NCI-H510A (cell line): ENCODE measurements at regions not wholly inside any gene's neighbourhood (a gene's known extent, or its start where the extent isn't known, plus 50 kb on each side); places are given as distances from the start of the nearest gene placed in this dataset.
"Not testable (repeated sequence)": the region's sequence is repeated elsewhere in the genome, so short reads cannot be mapped to it uniquely, and the experiment has no call there.

Source experiments
- DNase-seq: peaks from one replicate; lab custom pipeline; 2025; lab: John Stamatoyannopoulos, UW

DNA sequence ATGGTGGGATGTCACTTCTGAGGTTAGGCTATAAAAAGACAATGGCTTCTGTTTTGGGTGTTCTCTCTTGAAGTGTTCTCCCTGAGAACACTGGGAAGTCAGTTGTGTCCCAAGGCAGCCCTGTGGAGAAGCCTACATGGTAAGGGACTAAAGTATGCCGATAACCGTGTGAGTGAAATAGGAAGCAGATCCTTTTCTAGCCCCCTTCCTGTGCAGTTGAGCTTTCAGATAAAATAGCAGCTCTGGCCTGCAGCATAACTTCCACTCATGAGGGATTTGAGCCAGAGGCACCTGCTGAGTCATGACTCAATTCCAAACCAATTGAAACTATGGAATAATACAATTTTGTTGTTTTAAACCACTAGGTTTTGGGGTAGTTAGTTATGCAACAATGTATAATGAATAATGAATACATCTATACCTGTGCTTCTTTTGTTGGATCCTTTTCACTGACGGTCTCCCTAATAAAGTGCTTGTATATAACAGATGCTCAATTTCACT, 241.6 kb downstream of the TFAP2B start:
- DNase-seq, result no peak

DNA sequence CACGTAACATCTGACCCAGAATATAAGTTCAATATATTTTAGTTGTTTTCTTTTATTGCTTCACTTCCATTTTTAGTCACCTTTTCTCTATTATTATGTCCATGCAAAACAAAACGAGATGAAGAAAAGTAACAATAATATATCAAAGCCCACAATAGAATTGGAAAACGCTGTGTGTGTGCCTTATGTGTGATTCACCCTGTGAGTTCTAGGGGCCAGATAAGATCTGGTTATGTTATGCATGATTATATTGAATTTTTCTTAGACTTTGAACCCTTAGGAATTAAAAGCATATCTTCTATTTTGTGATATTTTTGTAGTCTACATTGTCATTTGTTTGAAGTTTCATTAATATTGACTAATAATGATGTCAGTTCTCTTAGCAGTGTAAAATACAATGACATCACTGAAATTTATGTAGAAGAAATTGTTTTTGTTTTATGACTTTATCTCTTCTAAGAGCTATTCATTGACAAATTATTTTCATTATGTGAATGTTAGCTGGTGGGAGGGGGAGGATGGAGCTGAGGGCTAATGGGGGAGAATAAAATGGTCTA, 243.6 kb downstream of the TFAP2B start:
- no peak for DNase-seq

DNA sequence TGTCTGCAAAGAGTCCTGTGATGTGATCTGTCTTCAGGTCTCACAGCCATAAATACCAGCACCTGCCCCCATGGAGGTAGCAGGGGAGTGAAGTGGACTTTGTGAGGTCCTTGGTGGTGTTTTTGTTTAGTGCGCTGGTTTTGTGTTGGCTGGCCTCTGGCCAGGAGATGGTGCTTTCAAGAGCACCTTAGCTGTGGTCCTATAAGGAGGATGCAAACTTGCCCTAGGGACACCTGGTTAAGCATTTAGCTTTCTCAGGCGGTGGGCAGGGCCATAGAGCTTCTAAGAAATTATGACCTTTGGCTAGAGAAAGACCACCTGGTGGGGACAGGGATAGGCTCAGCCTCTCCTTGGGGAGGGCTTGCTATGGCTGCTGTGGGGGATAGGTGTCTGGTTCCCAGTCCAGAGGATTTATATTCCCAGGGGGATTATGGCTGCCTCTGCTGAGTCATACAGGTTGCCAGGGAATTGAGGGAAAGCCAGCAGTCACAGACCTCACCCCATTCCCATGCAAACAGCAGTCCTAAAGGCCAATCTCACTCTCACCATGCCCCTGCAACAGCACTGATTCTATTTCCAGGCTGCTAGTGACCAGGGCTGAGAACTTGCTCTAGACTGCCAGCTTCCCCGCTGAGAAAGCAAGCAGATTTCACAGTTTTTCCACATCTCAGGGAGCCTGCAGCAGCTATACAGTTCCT, 259.3 kb downstream of the TFAP2B start:
- DNase-seq, result no peak

DNA sequence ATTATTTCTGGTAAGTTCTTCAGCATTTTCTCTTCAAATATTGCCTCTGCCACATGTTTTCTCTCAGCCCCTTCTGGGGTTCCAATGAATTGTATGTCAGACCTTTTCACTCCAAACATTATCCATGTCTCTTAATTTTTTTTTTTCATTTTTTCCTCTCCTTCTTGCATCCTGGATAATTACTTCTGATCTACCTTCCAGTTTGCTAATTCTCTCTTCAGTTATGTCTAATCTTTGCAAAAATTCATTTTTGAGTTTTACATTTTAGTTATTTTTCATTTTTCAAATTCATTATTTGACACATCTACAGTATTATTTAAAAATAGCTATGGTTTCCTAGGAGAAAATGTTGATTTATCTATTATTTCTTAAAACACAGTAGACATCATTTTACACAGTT, 271.7 kb downstream of the TFAP2B start:
- no peak for DNase-seq

DNA sequence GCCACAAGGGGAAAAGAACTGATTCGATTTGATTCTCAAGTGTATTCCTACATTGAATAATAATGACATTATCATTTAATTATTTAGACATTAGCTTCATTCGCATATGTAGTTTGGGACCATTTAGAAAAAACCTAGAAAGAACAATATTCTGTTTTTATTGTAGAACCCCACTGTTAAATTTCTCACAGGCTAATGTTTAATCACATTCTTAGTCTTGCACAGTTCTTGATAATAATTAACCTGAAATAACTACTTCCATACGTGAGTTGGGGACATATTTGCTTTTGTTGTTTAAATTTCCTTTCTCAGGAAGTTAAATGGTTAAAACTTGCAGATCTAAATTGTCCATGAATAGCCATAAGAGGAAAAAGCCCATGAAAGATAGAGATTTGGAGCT, 275.2 kb downstream of the TFAP2B start:
- no peak for DNase-seq

DNA sequence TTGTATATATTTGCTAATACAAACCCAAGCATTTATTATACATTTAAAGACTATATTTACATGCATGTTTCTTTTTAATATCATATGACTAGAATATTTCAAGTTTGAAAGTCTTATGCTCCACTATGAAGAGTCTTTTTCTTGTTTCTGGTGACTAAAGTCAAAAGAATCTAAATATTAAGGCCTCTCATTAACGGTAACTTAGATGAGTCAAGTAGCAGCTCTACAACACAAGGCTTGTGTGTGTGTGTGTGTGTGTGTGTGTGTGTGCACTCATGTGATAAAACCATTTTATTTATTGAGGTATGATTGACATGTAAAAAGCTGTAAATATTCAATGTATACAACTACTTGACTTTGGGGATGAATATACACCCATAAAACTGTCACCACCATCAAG, 275.6 kb downstream of the TFAP2B start:
- DNase-seq, result no peak

DNA sequence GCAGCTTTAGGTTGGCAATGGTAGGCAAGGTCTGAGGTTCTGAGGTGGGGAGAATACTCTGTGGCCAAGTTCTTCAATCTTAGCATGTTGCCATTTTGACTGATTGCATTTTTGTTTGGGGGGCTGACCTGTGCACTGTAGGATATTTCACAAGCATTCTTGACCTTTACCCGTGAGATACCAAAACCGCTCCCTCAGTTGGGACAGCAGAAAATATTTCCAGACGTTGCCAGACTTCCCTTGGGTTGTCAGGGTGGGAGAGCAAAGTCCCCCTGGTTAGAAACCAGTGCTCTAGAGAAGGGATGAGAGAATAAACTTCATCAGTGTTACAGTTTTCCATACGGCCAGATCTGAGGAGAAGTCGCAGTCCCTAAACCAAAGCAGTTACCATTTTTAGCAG, 279.6 kb downstream of the TFAP2B start:
- no peak for DNase-seq

DNA sequence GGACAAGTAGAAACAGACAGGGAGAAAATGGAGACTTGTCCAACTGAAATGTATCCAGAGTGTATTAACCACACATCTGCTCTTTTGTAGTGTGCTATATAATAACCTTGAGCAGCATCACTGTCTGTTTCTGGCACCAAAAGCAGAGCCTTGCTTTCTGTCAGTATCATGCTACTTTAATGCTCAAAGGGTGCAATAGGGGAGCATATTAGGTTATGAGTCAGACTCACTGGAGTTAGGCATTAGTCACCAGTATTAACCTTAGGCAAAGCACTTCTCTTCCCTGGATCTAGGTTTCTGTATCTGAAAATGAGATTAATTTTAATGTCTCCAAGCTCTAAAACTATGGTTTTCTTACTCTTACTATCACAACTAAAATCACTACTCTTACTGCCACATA, 280.1 kb downstream of the TFAP2B start:
- DNase-seq, result no peak

DNA sequence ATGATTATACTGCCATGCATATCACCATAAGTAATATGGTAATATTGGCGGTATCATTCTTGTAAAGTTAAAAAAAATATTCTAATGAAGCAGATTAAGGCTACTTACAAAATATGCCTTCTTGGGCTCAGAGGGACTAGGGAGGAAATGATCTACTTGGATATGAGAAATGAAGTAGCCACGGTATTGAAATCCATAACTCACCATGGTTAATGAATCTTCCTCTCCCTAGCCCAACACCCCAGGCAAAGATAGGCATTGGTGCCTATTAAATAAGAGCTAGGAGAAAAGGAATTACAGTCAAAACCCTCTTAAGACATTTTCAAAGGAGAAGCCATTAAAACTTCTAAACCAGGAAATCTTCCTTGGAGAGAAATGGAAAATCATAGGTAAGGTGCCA, 280.5 kb downstream of the TFAP2B start:
- no peak for DNase-seq

DNA sequence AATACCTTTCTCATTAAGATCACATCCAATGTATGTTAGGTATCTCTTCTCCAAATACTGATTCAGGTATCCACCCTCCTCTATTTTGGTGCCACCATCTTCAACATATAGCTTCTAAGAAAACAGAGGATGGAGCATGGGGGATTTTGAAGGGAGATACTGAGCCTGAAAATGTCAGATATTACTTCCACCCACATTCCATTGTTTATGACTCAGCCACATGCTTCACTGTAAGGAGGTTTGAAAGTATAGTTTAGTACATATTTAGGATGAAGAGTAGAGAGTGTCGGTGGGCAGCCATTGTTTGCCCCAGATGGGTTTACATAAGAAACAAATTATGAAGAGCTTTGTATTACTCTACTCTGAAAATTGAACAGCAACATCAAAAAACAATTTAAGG, 286.7 kb downstream of the TFAP2B start:
- DNase-seq, result no peak

DNA sequence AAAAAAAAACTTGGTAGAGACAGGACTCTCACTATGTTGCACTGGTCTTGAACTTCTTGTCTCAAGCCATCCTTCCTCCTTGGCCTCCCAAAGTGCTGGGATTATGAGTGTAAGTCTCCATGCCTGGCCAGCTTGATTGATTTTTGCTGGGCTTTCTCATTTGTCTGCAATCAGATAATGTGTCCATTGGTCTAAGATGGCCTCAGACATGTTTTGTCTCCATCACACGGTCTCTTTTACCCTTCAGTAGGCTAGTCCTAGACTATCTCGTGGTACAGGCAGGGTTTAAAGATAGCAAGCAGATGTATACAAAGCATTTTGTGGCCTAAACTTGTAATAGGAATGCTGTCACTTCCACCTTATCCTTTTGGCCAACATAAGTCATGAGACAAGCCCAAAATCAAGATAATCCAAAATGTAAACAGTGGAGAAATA, 289.1 kb downstream of the TFAP2B start:
- DNase-seq, result no peak

DNA sequence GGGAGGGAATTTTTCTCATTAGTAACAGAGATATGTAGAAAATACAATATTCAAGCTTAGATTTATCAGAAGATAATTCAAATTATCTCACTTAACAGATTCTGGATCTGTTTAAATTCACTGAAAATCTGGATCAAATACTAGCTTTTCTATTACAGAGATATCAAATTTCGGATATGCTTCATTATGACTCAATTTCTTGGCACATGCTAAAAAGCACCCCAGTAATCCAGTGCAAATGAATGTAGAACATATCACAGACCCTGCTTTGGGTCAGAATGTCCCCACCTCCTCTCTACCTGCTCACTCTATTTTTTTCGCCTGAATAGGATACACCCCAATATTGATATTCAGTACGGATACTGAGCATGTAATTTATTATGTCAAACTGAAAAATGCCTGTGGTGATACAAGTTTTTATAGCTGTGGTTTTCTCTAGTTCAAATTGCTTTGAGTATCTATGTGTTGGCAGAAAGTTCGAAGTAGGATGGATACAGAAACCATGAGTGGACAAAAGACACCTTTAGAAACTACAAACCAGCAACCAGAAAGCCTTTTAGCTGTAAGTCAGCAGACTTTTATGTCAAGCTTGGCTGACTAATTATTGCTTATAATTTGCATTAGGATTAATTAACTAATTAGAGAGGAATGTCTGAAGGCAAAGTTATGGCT, 290.0 kb downstream of the TFAP2B start:
- no peak for DNase-seq

DNA sequence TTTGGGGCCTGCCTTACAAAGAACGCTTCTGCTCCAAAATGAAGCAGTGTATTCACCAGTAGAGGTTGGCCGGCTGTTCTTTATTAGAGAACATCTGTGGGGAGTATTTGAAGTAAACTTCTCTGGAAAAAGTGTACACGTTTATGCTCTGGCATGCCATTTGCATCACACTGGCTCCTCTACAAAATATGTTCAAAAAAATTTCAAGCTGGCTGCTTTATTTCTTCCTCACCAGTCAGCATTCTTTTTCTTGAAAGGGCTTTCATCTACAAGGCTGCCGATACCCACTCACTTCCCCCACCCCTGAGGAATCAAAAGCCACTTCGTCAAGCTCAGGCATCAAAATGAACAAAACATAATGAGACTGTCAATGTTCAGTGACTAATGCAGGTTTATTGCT, 294.1 kb downstream of the TFAP2B start:
- no peak for DNase-seq

DNA sequence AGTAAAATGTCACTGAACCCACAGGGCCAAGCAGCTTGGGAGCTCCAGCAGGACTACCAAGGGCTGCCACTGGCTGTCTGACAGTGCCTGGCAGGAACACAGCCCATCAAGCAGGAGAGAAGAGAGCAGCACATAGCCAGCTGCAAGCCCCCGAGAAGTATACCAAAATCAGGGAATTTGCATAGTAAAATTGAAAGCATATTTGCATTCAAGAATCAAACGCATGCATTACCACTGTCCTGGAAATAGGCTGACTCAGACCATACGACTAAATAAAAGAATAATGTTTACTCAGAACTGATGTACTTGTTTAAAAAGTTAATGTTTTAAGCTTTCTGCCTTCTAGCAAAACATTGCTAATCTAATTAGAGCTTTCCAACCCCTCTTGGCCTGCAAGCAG, 298.1 kb downstream of the TFAP2B start:
- no peak for DNase-seq

DNA sequence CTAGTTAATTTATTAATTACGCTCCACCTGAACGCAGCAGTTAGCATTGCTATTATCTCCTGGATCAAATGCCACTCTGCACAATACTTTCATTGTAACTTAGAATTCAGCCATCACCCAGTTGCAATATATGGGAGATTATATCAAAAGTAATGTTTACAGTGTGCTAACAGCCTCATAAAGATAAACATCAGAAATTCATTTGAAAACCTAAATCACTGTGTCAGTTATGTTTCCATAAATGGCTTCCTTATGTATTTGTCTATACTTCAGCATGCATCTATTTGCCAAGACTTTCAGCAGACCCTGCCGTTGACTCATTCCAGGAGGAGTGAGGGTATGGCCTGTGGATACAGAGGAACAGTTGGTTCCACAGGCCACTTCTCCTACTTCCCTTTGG, 300.1 kb downstream of the TFAP2B start:
- no peak for DNase-seq

DNA sequence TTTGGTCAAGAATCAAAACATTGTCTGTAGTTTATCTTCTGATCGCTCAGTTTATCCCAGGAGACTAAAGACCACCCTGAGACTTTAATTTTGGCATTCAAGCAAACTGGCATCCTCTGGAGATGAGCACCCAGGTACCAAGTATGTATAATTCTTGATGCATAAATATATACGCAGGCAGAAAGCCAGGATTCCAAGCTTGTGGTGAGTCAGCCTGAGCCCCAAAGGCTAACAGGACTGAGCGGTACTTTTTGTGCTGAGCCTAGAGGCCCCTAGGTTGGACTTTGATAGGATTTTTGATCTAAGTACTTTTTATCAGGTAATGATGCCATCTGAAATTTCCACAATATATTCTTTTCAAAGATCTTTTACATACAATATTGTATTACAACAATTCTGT, 301.3 kb downstream of the TFAP2B start:
- no peak for DNase-seq

DNA sequence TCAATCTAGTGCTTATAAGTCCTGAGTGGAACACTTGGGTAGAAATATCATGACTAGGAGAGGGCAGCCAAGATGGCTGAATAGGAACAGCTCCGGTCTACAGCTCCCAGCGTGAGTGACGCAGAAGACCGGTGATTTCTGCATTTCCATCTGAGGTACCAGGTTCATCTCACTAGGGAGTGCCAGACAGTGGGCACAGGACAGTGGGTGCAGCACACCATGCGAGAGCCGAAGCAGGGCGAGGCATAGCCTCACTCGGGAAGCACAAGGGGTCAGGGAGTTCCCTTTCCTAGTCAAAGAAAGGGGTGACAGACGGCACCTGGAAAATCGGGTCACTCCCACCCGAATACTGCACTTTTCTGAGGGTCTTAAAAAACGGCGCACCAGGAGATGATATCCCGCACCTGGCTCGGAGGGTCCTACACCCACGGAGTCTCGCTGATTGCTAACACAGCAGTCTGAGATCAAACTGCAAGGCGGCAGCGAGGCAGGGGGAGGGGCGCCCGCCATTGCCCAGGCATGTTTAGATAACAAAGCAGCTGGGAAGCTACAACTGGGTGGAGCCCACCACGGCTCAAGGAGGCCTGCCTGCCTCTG, 302.8 kb downstream of the TFAP2B start:
- DNase-seq, result not testable (repeated sequence)

DNA sequence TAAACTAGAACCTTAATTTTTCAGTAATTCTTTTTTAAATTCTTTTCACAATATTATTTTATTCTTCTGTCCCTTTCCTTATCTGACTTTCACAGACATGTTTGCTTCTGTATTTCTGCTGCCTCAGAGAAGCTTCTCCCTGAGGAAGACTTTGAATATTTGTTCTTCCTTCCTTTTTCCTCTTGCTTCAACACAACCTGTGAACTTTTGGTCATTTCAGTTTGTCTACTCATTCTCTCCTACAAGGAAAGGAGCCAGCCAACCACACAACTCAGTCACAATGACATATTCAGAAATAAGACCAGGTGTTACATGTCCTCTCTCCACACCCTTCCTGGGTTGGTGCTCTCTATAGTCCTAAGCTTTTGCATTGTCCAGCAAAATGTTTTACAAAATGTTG, 310.4 kb downstream of the TFAP2B start:
- DNase-seq, result no peak

DNA sequence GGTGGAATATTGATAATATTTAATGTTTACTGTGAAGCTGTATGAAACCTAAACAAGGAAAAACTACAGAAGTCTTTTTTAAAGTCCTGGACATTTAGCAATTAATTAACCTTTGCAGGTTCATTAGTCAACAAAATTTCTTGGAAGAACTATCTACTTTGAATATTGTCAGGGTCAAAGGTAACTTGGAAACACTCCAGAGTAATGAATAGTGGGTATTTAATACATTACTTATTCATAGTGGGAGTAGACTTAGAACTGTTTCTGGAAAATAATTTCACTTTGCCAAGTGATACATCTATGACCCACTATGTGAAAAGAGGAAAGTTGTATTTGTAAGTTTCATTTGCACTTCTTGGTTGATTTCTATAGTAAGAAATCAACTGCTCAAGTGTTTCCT, 319.1 kb downstream of the TFAP2B start:
- DNase-seq, result no peak

DNA sequence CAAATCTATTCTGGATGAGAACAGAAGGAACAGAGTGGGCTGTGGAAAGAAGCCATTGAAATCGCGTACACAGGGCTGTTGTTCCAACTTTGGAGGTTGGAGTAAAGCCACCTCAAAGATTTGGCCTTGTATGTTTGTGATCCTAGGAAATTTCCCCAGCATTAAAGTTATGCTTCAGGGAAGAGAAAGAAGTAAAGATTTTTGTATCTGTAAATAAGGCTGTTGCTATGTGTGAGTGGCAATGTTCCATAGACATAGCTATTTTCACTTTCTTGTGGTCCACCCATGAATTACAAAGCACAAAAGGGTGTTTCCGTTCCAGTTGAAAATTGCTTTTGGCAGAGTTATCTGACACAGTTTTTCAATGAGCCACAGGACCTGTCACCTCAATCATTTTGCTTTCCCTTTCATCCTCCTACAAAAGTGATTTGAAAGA, 321.3 kb downstream of the TFAP2B start:
- DNase-seq, result no peak

DNA sequence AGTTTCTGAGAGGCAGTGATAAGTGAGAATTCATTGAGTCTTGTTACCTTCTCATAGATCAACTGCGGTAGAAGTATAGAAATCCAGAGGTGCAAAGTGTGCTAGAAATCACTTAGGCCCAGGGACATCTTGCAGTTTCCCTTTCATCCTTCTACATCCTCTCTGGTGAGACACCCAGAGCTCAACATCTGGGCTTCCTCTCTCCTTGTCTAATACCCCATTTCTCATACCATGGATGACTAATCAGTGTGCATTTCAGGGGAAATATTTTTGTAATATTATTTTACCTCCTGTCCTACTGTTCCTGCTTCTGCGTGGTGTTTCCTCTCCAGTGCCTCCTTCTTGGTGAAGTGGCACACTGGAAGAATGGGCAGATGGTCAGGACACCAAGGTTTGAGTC, 322.4 kb downstream of the TFAP2B start:
- no peak for DNase-seq

DNA sequence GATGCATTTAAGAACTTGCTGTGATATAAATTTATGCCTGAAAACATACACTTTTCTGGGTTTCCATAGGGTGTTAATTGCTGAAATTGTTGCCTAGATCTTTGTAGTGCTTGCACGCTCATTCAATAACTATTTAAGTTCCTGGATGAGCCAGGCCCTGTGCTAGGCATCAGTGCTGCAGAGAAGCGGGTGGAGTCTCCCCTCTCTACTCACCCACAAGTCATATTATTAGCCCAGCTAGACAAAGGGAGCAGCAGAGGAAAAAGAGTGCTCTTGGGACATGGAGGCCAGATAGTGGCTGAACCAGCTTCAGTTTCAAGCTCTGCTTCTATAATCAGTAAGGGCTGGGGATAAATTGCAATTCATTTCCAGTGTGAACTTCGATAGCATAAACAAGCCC, 329.1 kb downstream of the TFAP2B start:
- no peak for DNase-seq

DNA sequence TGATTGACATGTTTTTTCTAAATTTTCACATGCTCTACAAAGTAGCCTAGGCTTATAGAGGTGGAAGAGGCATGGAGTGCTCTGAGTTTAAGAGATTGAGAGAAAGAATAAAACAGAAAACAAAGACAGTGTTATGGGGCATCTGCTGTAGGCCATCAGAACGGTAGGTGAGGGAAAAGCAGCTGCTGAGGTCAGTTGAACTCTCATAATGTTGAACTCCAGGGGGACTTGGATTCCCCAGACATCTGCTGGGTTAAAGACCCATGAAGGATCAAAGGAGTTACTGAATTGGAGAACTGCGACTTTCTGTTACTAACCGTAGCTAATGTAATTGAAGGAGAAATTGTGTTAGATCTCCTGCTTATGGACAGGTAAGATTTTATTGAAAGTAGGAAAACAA, 333.9 kb downstream of the TFAP2B start:
- no peak for DNase-seq
